GM23338 (cell line): ENCODE measurements at regions not wholly inside any gene's neighbourhood (a gene's known extent, or its start where the extent isn't known, plus 50 kb on each side); places are given as distances from the start of the nearest gene placed in this dataset.

Experiments
- ATAC-seq: fragments of 200-7000 bp; cut with Tn5 transposase; 3 replicates; pipeline ENCODE4 v1.9.1; 2020
- DNase-seq: peaks from one replicate; pipeline ENCODE4 v3.0.0-alpha.2; 2015; ENCODE audit warnings: low spot score
- H2AFZ ChIP-seq: fragments of 200-600 bp; sonication (generic); 2 replicates; pipeline ENCODE4 v1.8.0; 2016; ENCODE audit warnings: antibody characterized with exemption, mild to moderate bottlenecking, moderate library complexity
- H3F3A ChIP-seq: fragments of 200-600 bp; sonication (generic); replicated peaks from 2 replicates; pipeline ENCODE4 v1.8.0; 2017; ENCODE audit warnings: antibody characterized with exemption, mixed run types, low read depth
- H3K27ac ChIP-seq: fragments of 200-600 bp; sonication (generic); 2 replicates; pipeline ENCODE4 v1.6.1; 2016; ENCODE audit warnings: low read depth
- H3K27me3 ChIP-seq: fragments of 200-600 bp; sonication (generic); 2 replicates; pipeline ENCODE4 v1.8.0; 2016; ENCODE audit warnings: mild to moderate bottlenecking, mixed run types, moderate library complexity; ENCODE audit not compliant: insufficient read depth
- H3K36me3 ChIP-seq: fragments of 200-600 bp; sonication (generic); 2 replicates; pipeline ENCODE4 v1.8.0; 2016; ENCODE audit warnings: mild to moderate bottlenecking; ENCODE audit not compliant: insufficient read depth
- H3K4me1 ChIP-seq: fragments of 200-600 bp; sonication (generic); 2 replicates; pipeline ENCODE4 v1.8.0; 2016; ENCODE audit warnings: mild to moderate bottlenecking, moderate library complexity; ENCODE audit not compliant: insufficient read depth
- H3K4me2 ChIP-seq: fragments of 200-600 bp; sonication (generic); 2 replicates; pipeline ENCODE4 v1.7.1; 2017; ENCODE audit warnings: mixed run types
- H3K4me3 ChIP-seq: fragments of 200-600 bp; sonication (generic); 2 replicates; pipeline ENCODE4 v1.6.1; 2016; ENCODE audit warnings: mixed run types
- H3K79me2 ChIP-seq: fragments of 200-600 bp; sonication (generic); replicated peaks from 2 replicates; pipeline ENCODE4 v1.8.0; 2017; ENCODE audit warnings: mild to moderate bottlenecking; ENCODE audit not compliant: insufficient read depth
- H3K9me2 ChIP-seq: fragments of 200-600 bp; sonication (generic); 2 replicates; pipeline ENCODE4 v1.8.0; 2017; ENCODE audit not compliant: insufficient read depth
- H4K20me1 ChIP-seq: fragments of 200-600 bp; sonication (generic); replicated peaks from 2 replicates; pipeline ENCODE4 v1.8.0; 2017; ENCODE audit warnings: mild to moderate bottlenecking; ENCODE audit not compliant: insufficient read depth
- H3K27ac Mint-ChIP-seq: 2 replicates; pipeline ENCODE4 v1.8.0; 2020; ENCODE audit warnings: inconsistent platforms, mild to moderate bottlenecking, moderate library complexity, mixed read lengths
- H3K27me3 Mint-ChIP-seq: 3 replicates; pipeline ENCODE4 v1.8.0; 2022; ENCODE audit warnings: low read depth, mild to moderate bottlenecking, moderate library complexity, mixed read lengths, inconsistent platforms; ENCODE audit not compliant: insufficient read depth, poor library complexity
- H3K36me3 Mint-ChIP-seq: 3 replicates; pipeline ENCODE4 v1.8.0; 2021; ENCODE audit warnings: low read depth, mild to moderate bottlenecking, inconsistent platforms, moderate library complexity, mixed read lengths
- H3K4me1 Mint-ChIP-seq: 3 replicates; pipeline ENCODE4 v1.8.0; 2020; ENCODE audit warnings: mild to moderate bottlenecking, inconsistent platforms, mixed read lengths
- H3K4me3 Mint-ChIP-seq: 3 replicates; pipeline ENCODE4 v1.8.0; 2021; ENCODE audit warnings: moderate library complexity, mild to moderate bottlenecking, inconsistent platforms, mixed read lengths
- H3K9me3 Mint-ChIP-seq: 3 replicates; pipeline ENCODE4 v1.8.0; 2020; ENCODE audit warnings: moderate library complexity, mild to moderate bottlenecking, inconsistent platforms, mixed read lengths
- CREB1 ChIP-seq: fragments of 250-450 bp; sonication (Bioruptor Pico); IDR thresholded peaks from 2 replicates; pipeline ENCODE4 v1.5.0; 2020; ENCODE audit warnings: low read depth, mild to moderate bottlenecking, moderate library complexity
- EZH2 ChIP-seq: fragments of 200-600 bp; sonication (generic); IDR thresholded peaks from one replicate; pipeline ENCODE4 v1.8.0; 2017; ENCODE audit warnings: antibody characterized with exemption, mild to moderate bottlenecking, low read depth; ENCODE audit not compliant: unreplicated experiment
- EZH2phosphoT487 ChIP-seq: fragments of 200-600 bp; sonication (generic); IDR thresholded peaks from one replicate; pipeline ENCODE4 v1.8.1; 2018; ENCODE audit warnings: antibody characterized with exemption; ENCODE audit not compliant: unreplicated experiment
- JUNB ChIP-seq: IDR thresholded peaks from one replicate; pipeline ENCODE4 v1.6.1; 2016; ENCODE audit warnings: antibody characterized with exemption; ENCODE audit not compliant: unreplicated experiment
- NANOG ChIP-seq: IDR thresholded peaks from 2 replicates; pipeline ENCODE4 v1.6.1; 2016; ENCODE audit warnings: antibody characterized with exemption, borderline replicate concordance
- POLR2AphosphoS5 ChIP-seq: IDR thresholded peaks from 2 replicates; pipeline ENCODE4 v1.6.1; 2016; ENCODE audit warnings: antibody characterized with exemption, low read depth
- STAT1 ChIP-seq: IDR thresholded peaks from one replicate; pipeline ENCODE4 v1.6.1; 2016; ENCODE audit warnings: antibody characterized with exemption; ENCODE audit not compliant: unreplicated experiment
- ZNF114 ChIP-seq: fragments of 250-450 bp; sonication (Bioruptor Pico); IDR thresholded peaks from 2 replicates; pipeline ENCODE4 v1.5.0; 2020; ENCODE audit warnings: mild to moderate bottlenecking, moderate library complexity
- ZNF331 ChIP-seq: fragments of 250-450 bp; sonication (Bioruptor Pico); IDR thresholded peaks from 2 replicates; pipeline ENCODE4 v1.5.0; 2020; ENCODE audit warnings: low read depth, mild to moderate bottlenecking, moderate library complexity
- TF ChIP-seq, protein P1 (sequence below): IDR thresholded peaks from one replicate; pipeline ENCODE4 v1.6.1; 2018; ENCODE audit warnings: antibody characterized with exemption; ENCODE audit not compliant: unreplicated experiment
- TF ChIP-seq, protein P2 (sequence below): IDR thresholded peaks from 2 replicates; pipeline ENCODE4 v1.6.1; 2016; ENCODE audit warnings: antibody characterized with exemption

DNA sequence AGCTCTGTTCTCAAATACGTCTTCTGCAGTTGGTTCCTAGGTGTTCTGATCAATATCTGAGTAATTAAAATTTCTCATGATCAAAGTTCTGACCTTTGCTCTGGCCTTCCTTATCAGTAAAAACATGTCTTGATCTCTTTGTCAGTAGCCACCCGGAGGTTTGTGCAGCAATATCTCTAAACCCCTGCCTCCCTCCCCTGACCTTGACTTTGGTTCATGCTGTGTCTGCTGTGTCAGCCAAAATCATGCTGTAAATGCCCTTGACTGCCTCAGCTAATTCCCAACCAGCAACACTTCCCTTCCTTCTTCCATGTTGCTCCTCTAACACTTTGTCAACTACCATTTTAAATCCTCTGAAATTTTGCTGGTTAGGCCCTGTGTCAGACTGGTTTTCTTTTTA lies 424.7 kb downstream of the FAM181B start:
- no peak for DNase-seq
- H3K36me3 ChIP-seq = no peaks in the 10 kb centered on the region

DNA sequence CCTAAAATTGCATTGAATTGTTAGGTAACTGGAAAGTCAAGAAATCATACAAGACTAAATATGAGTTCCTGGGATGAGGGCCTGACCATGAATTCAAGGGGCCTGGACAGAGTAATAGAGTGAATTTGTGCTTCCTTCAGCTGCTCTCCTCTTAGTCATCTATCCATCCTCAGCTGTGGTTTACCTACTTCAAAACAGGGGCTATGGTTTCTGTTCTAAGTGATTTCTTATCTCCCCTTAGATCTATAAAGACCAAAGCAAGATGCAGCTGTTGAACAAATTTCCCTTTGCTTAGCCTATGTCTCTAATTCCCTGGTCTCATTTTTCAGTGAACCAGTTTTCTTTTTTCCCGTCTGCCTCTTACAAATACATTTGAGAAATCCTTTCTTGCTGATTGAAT lies 428.5 kb downstream of the FAM181B start:
- TF ChIP-seq JUNB = no peak
- TF ChIP-seq EZH2phosphoT487 = no peak
- TF ChIP-seq, protein P1, sequence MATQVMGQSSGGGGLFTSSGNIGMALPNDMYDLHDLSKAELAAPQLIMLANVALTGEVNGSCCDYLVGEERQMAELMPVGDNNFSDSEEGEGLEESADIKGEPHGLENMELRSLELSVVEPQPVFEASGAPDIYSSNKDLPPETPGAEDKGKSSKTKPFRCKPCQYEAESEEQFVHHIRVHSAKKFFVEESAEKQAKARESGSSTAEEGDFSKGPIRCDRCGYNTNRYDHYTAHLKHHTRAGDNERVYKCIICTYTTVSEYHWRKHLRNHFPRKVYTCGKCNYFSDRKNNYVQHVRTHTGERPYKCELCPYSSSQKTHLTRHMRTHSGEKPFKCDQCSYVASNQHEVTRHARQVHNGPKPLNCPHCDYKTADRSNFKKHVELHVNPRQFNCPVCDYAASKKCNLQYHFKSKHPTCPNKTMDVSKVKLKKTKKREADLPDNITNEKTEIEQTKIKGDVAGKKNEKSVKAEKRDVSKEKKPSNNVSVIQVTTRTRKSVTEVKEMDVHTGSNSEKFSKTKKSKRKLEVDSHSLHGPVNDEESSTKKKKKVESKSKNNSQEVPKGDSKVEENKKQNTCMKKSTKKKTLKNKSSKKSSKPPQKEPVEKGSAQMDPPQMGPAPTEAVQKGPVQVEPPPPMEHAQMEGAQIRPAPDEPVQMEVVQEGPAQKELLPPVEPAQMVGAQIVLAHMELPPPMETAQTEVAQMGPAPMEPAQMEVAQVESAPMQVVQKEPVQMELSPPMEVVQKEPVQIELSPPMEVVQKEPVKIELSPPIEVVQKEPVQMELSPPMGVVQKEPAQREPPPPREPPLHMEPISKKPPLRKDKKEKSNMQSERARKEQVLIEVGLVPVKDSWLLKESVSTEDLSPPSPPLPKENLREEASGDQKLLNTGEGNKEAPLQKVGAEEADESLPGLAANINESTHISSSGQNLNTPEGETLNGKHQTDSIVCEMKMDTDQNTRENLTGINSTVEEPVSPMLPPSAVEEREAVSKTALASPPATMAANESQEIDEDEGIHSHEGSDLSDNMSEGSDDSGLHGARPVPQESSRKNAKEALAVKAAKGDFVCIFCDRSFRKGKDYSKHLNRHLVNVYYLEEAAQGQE = no peak
- no peak for TF ChIP-seq NANOG
- no peak for TF ChIP-seq POLR2AphosphoS5
- TF ChIP-seq ZNF114 (CRISPR knock-in tag) = no peak
- no peak for TF ChIP-seq ZNF331 (CRISPR knock-in tag)
- TF ChIP-seq, protein P2, sequence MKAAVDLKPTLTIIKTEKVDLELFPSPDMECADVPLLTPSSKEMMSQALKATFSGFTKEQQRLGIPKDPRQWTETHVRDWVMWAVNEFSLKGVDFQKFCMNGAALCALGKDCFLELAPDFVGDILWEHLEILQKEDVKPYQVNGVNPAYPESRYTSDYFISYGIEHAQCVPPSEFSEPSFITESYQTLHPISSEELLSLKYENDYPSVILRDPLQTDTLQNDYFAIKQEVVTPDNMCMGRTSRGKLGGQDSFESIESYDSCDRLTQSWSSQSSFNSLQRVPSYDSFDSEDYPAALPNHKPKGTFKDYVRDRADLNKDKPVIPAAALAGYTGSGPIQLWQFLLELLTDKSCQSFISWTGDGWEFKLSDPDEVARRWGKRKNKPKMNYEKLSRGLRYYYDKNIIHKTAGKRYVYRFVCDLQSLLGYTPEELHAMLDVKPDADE = no peak
- no peak for TF ChIP-seq STAT1

More for the DNA sequence above, 424.7 kb downstream of the FAM181B start:
- Histone ChIP-seq H3K79me2 (no peaks in the 10 kb centered on the region), H3K27me3 (no peaks in the 10 kb centered on the region), H3K4me1 (no peaks in the 10 kb centered on the region), H3K4me2 (no peak overlapping the region), H2AFZ (no peak overlapping the region), H4K20me1 (no peaks in the 10 kb centered on the region), H3F3A (no peaks in the 10 kb centered on the region), H3K27ac (no peak overlapping the region), H3K4me3 (no peak overlapping the region), H3K9me2 (0 out of 2 replicates have a peak, but pooled peaks cover 3% of the 10 kb centered on the region)
- no peak for ATAC-seq
- TF ChIP-seq, protein P2 = no peak
- no peak for TF ChIP-seq POLR2AphosphoS5
- TF ChIP-seq JUNB = no peak
- no peak for TF ChIP-seq STAT1
- TF ChIP-seq, protein P1 = no peak
- no peak for TF ChIP-seq EZH2
- TF ChIP-seq CREB1 = no peak
- TF ChIP-seq NANOG = no peak
- no peak for TF ChIP-seq EZH2phosphoT487
- TF ChIP-seq ZNF331 (CRISPR knock-in tag) = no peak
- Mint-ChIP-seq H3K27ac (no peak overlapping the region), H3K4me1 (peaks cover 3% of the 10 kb centered on the region; the same call in 1 of the 3 replicates), H3K4me3 (no peak overlapping the region), H3K36me3 (no peaks in the 10 kb centered on the region), H3K9me3 (no peaks in the 10 kb centered on the region), H3K27me3 (peaks cover 2% of the 10 kb centered on the region)

More for the DNA sequence above, 428.5 kb downstream of the FAM181B start:
- no peak overlapping the region for H3K27ac Mint-ChIP-seq
- H2AFZ ChIP-seq = no peak overlapping the region
- 0 out of 2 replicates have a peak, but pooled peaks cover 3% of the 10 kb centered on the region for H3K9me2 ChIP-seq
- no peak overlapping the region for H3K27ac ChIP-seq
- no peaks in the 10 kb centered on the region for H3K27me3 ChIP-seq
- no peak overlapping the region for H3K4me2 ChIP-seq
- no peak overlapping the region for H3K4me3 ChIP-seq
- H3K9me3 Mint-ChIP-seq = no peaks in the 10 kb centered on the region
- H4K20me1 ChIP-seq = no peaks in the 10 kb centered on the region
- H3F3A ChIP-seq = no peaks in the 10 kb centered on the region
- peaks cover 3% of the 10 kb centered on the region; the same call in 1 of the 3 replicates for H3K4me1 Mint-ChIP-seq
- DNase-seq (no peak), ATAC-seq (no peak)
- no peaks in the 10 kb centered on the region for H3K79me2 ChIP-seq
- no peaks in the 10 kb centered on the region for H3K36me3 ChIP-seq
- no peaks in the 10 kb centered on the region for H3K27me3 Mint-ChIP-seq
- H3K4me3 Mint-ChIP-seq = no peak overlapping the region
- H3K4me1 ChIP-seq = no peaks in the 10 kb centered on the region
- no peaks in the 10 kb centered on the region for H3K36me3 Mint-ChIP-seq
